ENCODE measurements at regions not wholly inside any gene's neighbourhood (a gene's known extent, or its start where the extent isn't known, plus 50 kb on each side); places are given as distances from the start of the nearest gene placed in this dataset.

DNA sequence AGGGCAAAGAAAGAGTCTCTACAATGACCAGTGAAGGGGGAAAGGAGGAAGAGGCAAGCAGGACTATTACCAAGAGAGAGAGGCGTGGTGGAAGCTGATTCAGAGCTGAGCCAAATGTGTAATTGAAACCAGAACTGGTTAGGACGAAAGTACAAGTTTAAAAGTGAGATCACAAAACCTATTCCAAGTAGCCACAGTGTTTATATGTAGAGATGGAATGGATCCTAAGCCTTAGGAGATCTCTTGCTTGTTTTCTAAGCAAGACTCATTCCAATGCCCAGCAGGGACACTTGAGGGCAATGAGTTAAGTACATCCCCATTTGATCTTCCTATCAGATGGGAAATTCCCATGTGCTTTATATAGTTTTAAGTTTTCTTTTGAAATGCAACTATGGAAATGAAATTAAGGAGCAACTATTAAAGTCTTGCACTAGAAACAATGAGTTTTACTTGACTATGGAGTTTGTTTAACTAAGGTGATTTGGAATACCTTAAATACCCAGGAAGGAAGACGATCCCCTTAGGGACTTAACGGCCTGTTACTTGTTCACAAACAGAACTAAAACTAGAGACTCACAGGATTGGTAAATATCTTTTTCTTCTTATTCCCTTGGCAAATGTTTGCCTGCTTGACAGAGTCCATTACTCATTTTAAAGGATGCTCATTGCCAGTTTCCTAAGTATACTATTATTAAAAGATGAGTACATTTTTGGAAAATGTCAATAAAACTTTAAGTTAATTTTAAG lies 51.1 kb upstream of the SNX2 start:
- DNase-seq, result no peak

Measured in DMS153 (cell line).